GM18868 (cell line): ENCODE measurements at regions not wholly inside any gene's neighbourhood (a gene's known extent, or its start where the extent isn't known, plus 50 kb on each side); places are given as distances from the start of the nearest gene placed in this dataset.
"Not testable (repeated sequence)": the region's sequence is repeated elsewhere in the genome, so short reads cannot be mapped to it uniquely, and the experiment has no call there.

Experiments used
- ATAC-seq: cut with Tn5 transposase; IDR thresholded peaks from one replicate; pipeline ENCODE4 v1.9.1; 2021; ENCODE audit warnings: mild to moderate bottlenecking, moderate library complexity; ENCODE audit not compliant: unreplicated experiment

DNA sequence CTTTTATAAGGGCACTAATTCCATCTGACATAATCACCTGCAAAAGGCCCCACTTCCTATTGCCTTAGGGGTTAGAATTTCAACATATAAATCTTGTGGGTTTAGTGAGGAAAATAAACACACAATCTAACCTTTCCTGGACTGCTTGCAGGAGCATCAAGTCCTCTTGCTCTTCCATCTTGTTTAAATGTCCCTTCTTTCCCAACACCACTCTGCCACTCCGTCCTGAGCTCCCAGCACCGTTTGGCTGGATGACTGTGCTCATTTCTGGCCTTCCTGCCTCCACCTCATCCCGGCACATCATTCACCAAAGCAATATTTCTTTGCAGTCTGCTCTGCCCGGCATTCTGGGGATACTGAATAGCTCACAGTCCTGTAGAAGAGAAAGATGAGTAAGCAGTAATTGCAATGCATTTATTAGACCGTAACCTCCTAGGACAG lies 247.8 kb downstream of the BCL2 start:
- no peak for ATAC-seq

DNA sequence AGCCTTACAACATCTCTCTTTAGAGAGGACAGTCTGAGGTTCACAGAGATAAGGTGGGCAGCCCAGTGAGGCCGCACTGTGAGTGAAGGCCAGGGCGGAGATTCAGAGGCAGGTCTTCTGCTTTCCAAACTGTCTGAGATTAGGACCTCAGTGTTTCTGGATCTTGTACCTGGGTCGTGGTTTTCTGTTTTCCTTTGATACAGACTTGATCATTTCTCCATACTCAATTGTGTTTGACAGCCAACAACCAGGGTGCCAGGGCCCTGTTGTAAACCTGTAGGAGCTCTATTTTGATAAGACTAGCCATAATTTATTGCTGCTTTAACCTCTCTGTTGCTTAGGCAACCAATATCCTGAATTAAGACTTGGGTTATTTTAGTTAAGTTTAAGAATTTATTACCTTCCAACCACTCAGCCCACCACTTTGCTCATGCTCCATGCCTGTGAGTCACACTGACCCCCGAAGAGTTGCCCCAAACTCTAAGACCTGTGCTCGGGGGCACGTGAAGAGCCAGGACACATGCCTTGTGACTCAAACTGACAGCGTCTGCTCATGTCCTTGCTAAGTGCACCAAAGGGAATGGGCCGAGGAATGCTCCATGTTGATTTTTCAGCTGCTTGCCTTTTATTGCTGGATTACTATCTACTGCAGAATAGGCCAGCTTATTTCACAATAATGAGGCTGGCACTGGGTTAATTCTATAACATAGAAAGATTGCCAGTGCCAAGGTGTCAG lies 248.6 kb downstream of the BCL2 start:
- ATAC-seq: no peak

DNA sequence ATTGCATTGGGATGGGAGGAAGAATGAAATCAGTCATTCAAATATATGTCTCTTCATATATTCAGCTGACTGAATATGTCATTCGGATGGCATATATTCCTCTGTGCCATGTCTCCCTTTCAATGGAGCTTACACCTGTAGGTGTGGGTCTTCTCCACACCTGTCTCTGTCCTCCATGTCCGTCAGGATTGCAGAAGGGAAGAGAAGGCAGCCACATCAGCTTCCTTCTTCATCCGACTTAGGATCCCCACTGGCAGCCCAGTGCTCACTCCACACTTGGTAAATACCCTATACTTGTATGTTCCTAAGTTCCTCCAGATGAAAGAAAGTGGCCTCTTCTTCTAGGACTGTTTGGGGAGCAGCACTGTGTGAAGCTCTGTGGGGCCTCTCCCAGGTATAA lies 250.1 kb downstream of the BCL2 start:
- no peak for ATAC-seq

DNA sequence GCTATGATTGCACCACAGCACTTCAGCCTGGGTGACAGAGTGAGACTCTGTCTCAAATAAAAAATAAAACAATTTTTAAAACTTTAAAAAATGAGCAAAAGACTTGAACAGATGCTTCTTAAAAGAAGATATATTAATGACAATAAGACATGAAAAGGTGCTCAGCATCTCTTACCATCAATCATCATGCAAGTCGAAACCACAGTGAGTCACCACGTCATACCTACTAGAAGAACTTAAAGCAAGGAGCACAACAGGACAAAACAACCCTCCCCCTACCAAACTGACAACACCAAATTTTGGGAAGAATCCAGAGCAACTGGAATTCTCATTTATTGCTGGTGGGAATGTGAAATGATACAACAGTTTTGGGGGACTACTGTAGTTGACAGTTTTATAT lies 251.6 kb downstream of the BCL2 start:
- ATAC-seq: no peak

DNA sequence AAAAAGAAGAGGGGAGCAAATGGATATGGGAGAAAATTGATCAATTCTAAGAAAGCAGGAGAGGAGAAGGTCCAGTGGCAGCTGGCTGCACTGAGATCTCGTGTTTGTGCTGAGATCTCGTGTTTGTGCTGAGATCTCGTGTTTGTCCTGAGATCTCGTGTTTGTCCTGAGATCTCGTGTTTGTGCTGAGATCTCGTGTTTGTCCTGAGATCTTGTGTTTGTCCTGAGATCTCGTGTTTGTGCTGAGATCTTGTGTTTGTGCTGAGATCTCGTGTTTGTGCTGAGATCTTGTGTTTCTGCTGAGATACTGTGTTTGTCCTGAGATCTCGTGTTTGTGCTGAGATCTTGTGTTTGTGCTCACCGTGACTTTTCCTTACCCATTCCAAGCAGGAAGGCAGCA lies 254.4 kb downstream of the BCL2 start:
- ATAC-seq: no peak

DNA sequence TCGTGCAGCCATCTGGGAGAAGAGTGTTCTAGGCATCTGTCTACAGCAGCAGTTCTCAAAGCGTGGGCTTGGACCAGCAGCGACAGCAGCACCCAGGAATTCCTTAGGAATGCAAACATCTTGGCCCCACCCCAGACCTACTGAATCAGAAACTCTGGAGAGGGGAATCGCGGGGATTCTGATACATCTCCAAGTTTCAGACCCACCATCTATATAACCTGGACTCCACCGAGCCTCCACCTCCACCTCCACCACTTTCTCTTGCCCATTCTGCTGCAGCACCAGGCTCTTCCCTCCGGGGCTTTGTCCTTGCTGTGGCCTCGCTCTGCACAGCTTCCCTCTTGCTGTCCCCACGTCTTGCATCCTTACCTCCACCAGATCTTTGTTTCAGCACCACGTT lies 256.4 kb downstream of the BCL2 start:
- no peak for ATAC-seq

DNA sequence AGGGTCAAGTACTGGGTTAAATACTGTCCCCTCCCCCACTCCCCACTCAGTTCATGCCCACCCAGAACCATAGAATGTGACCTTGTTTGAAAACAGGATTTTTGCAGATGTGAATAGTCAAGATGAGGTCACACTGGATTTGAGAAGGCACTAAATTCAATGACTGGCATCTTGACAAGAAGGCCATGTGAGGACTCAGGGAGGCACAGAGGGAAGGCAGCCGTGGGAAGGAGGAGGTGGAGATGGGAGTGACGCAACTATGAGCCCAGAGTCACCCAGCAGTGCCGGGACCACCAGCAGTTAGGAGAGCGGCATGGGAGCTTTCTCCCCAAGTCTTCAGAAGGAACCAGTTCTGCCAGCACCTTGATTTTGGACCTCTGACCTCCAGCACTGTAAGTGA lies 257.3 kb downstream of the BCL2 start:
- ATAC-seq: no peak

DNA sequence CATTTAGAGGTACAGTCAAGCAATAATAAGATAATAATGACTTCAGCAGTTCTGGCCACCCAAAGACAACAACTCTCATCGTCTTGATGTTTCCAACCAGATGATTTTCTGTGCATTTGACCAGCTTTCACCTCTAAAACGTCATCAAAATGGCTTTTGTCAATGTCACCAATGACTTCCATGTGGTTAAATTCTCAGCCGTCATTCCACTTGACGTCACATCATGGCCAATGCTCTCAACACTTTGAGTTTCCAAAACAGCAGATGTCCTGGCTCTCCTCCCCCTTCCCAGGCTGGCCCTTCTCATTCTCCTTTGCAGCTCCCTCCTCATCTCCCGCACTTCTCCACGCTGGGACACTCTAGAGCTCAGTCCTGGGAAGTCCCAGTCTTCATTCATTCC lies 258.3 kb downstream of the BCL2 start:
- no peak for ATAC-seq

DNA sequence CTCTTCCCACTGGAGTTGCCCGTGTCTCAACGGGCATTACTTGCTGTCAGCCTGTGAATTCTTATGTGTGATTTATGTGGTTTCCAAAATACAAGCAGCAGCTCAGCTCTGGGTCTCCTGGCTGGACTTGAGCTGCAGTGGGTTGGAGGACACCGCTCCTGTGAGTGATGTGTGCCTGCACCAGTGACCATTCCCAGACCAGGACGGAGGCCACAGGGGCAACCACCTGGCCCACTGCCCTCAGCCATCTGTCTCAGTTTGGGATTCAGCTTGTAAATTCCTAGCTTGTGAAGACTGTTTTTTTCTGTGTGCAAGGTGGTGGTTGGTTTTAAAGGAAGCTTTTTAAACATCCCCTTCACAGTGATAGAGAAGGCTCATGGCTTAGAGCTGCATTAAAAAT lies 261.0 kb downstream of the BCL2 start:
- ATAC-seq: no peak

DNA sequence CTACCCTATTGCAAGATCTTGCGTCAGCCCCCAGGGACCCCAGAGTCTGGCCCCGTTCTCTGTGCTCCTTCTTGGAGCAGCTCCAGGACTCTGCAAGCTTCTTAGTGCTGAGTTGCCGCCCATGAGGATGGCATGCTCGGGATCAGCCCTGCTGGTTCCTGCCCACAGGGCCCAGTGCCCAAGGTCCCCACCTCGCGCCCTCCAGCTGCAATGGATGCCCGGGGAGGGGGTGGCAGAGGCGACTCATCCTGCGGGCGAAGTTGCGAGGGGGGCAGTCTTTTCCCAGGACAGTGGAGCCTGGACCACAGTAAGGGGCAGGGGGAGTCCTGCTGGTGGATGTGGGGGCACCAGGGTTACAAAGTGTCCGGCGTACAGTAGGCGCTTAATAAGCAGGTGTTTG lies 261.9 kb downstream of the BCL2 start:
- no peak for ATAC-seq

DNA sequence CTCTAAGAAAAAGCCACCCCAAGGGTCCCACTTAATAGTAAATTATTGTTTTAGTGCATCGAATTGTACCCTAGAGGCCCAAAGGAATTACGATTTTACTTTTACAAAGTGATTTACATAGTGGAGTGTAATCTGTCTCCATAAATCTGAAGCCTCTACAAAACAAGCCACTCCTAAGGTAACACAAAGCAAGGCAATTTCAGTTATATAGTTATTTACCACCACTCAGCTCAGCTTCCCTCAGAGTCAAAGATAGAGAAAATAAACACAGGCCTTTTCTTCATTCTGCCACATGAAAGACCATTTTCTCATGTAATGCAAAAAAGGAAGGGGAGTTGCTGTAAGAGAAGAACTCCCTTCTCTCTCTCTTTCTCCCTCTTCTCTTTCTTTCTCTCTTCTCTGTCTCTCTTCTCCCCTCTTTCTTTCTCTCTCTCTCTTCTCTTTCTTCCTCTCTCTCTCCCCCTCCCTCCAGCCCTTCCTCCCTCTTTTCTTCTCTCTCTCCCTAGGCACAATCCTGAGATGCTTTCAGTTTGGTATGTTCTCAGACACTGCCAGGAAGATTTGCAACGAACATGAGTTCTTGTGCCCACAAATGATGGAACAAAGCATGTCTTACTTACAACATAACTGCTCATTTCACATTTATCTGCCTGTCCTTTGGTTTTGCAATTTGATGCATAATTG lies 264.5 kb downstream of the BCL2 start:
- ATAC-seq: no peak

DNA sequence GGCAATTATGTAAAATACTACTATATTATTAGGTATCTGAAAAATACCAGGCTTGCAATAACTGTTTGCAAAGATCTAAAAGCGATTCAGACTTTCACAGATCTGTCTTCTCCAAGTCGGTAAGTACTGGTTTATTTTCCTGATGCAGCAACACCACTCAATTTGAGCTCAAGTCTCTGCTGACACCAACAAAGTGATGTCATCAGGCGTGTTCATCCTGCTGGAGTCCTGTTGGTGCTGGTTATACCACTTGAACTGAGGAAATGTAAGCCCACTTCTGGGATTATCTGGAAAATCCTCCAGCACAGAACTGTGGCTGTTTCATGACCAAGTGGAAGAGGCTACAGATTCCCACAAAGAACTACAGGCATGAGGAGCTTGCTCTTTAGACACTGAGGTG lies 267.6 kb downstream of the BCL2 start:
- no peak for ATAC-seq

DNA sequence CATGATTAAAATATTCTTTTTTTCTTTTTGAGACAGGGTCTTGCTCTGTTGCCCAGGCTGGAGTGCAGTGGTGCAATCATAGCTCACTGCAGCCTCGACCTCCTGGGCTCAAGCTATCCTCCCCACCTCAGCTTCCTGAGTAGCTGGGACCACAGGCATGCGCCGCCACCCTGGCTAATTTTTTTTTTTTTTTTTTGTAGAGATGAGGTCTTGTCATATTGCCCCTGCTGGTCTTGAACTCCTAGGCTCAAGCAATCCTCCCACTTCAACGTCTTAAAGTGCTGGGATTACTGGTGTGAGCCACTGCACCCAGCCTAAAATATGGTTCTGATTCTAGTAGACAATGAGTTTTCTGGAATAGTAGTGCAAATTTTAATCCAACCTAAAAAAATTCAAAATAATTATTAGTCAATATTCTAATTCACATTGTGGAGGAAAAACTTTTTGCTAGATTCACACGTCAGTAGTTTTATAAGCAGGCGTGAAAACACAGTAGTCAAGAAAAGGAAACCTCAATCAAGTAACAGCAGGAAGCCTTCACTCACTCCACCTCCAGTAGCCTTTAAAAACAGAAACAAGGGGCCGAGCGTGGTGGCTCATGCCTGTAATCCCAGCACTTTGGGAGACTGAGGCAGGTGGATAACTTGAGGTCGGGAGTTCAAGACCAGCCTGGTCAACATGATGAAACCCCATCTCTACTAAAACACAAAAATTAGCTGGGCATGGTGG lies 268.7 kb downstream of the BCL2 start:
- ATAC-seq: not testable (repeated sequence)

DNA sequence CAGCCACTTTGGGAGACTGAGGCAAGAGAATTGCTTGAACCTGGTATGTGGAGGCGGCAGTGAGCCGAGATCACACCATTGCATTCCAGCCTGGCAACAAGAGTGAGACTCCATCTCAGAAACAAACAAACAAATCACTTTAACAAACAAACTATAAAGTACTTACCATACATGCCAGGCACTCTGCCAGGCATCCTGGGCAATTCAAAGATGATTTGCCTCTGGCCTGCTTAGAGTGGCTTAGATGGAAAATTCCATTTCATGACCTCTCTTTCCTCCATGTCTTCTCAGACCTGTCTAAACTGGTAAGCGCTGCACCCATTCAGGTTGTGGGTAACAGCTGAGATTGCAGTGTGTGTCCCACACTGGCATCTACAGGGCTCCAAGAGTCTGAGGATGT lies 273.2 kb downstream of the BCL2 start:
- no peak for ATAC-seq

DNA sequence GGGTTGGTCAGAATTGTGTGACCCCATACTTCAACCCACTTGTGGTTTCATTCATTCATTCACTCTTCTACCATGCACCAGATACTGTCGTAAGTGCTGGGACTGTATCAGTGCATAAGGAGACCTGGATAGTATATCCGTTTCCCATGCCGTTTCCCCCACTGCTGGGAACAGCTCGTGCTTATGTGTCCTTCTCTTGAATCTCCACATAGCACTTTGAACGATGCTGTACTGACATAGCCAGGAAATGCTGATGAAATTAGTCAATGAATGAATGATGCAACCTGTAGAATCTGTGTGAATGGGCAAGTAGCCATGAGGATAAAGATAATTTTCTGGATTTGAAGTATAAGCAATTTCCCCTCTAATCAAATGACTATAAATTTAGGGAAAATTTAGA lies 276.1 kb downstream of the BCL2 start:
- ATAC-seq: no peak

DNA sequence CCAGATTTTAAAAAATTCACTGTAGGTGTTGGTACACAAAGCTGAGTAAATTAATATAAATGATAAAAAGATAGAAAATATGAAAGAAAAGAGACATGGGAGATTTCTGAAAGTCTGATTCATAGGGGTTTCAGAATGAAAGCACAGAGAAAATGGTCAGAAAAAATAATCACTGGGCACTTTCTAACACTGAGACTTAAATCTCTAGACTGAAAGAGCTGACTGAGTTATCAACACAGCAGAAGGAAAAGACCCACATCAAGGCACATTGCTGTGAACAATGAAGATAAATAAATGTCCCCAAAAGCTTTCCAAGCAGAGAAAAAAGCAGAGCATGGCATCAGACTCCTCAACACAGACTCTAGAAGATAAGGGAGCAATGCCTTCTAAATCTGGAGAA lies 277.2 kb downstream of the BCL2 start:
- no peak for ATAC-seq

DNA sequence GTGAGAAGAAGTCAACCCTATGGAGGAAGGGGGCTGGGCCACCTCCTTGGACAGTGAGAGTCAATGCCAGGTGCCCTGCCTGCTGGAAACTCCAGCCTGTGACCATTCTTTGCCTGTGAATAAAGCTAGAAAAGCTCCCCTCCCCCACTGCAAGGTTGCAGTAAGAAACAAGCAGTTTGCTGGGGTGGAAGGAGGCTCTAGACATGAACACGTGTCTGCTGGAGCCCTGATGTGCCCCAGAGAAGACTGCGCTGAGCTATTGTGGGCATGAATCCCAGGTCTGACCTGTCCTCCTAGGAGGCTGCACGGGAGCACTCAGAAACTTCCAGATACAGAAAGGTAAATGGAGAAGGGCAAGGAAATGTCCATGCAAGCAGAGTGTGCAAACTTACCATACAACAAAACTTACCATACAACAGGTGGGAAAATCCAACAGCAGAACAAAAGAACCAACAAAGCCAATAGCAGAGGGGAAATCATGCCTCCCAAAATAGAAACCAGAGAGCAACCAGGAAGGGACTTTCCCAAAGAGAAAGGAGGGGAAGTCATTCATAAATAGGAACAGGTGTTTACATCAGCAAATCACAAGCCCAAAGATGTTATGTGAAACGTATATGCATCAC lies 278.7 kb downstream of the BCL2 start:
- peak; percentile 73 for ATAC-seq

DNA sequence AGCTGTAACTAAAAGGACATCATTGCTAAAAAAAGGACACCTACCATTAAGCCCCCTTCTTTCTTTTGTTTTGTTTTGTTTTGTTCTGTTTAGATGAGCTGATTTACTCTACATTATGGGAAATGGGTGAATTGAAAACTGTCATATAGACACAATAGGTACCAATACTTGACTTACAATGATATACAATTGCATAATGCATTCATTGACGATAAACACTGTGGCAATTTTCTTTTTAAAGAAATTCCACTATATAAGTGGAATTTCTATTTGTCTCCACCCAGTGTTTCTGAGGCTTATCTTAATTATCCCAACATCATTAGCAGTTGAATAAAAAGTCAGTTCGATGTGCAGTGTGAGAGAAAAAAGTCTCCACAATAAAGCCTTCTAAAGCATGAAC lies 282.1 kb downstream of the BCL2 start:
- no peak for ATAC-seq

DNA sequence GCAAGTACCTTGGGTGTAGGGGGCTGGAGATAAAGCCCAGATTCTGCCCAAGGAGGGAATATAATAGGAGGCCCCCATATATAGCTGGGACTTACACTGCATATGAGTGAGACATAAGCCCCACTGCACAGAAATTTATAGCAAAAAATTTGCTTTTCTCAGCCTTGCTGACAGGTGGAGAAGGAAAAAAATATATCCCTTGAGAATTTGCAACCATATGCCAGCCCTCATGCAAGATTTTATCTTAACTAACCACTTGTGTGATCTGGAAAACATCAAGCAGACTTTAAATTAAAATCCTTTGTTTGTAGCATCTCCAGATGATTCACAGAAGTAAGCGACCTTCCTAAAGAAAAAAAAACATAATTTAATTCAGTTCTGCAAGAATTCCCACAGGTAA lies 288.2 kb downstream of the BCL2 start:
- no peak for ATAC-seq
